Osteoblast (primary cell): ENCODE measurements at regions not wholly inside any gene's neighbourhood (a gene's known extent, or its start where the extent isn't known, plus 50 kb on each side); places are given as distances from the start of the nearest gene placed in this dataset.

ENCODE experiments used
- DNase-seq: peaks from one replicate; pipeline ENCODE4 v3.0.0; 2011; ENCODE audit warnings: low spot score, mixed read lengths; ENCODE audit not compliant: insufficient read length; ENCODE audit errors: missing footprints
- H2AFZ ChIP-seq: 2 replicates; pipeline ENCODE4 v1.6.0; 2011; ENCODE audit warnings: mild to moderate bottlenecking, low read length
- H3K27ac ChIP-seq: 2 replicates; pipeline ENCODE4 v1.5.1; 2011; ENCODE audit warnings: mild to moderate bottlenecking, low read depth, low read length, moderate library complexity
- H3K27me3 ChIP-seq: 2 replicates; pipeline ENCODE4 v1.6.0; 2012; ENCODE audit warnings: mild to moderate bottlenecking, control low read depth, inconsistent platforms, low read length, moderate library complexity; ENCODE audit not compliant: insufficient read depth
- H3K36me3 ChIP-seq: 2 replicates; pipeline ENCODE4 v1.5.1; 2011; ENCODE audit warnings: mild to moderate bottlenecking, low read length, control low read depth, moderate library complexity; ENCODE audit not compliant: insufficient read depth
- H3K4me1 ChIP-seq: 2 replicates; pipeline ENCODE4 v1.5.1; 2011; ENCODE audit warnings: mild to moderate bottlenecking, low read length, control low read depth, moderate library complexity; ENCODE audit not compliant: insufficient read depth
- H3K4me2 ChIP-seq: 2 replicates; pipeline ENCODE4 v1.6.0; 2011; ENCODE audit warnings: mild to moderate bottlenecking, low read length; ENCODE audit not compliant: insufficient read depth
- H3K4me3 ChIP-seq: fragments of 200-600 bp; sonication (generic); 3 replicates; pipeline ENCODE4 v1.5.1; 2012; ENCODE audit warnings: mild to moderate bottlenecking, low read length, inconsistent platforms; ENCODE audit not compliant: insufficient read depth
- H3K79me2 ChIP-seq: 2 replicates; pipeline ENCODE4 v1.6.0; 2012; ENCODE audit warnings: mild to moderate bottlenecking, low read length, control low read depth, inconsistent platforms; ENCODE audit not compliant: insufficient read depth
- H3K9me3 ChIP-seq: 2 replicates; pipeline ENCODE4 v1.5.1; 2011; ENCODE audit warnings: low read depth, low read length, control low read depth
- H4K20me1 ChIP-seq: 2 replicates; pipeline ENCODE4 v1.6.0; 2012; ENCODE audit warnings: mild to moderate bottlenecking, low read length, control low read depth; ENCODE audit not compliant: insufficient read depth
- TF ChIP-seq, protein P1 (sequence below): IDR thresholded peaks from 2 replicates; pipeline ENCODE4 v1.5.1; 2011; ENCODE audit warnings: mild to moderate bottlenecking, low read depth, low read length, moderate library complexity; ENCODE audit errors: extremely low read depth

DNA sequence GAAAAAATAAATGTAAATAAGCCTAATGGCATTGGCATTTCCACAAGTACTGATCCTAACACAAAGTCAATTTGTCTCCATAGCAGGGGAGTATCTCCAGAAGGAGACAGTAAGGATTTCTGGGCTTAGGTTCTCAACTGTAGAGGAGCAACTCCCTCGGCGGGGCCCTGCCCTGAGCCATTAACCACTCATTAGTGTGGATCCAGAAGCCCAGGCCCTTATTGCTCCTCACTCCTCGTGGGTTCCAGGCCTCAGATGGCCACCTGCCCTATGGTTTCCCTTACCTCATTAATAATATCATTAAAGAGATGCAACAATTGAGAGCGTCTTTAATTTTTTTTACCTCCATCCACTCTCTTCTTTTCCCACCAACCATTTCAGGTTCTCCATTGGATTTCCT, 85.3 kb upstream of the CLDN18 start:
- Histone ChIP-seq H3K36me3 (no peaks in the 10 kb centered on the region), H3K79me2 (no peaks in the 10 kb centered on the region), H3K27ac (no peak overlapping the region), H3K27me3 (no peaks in the 10 kb centered on the region), H3K4me3 (no peak overlapping the region), H2AFZ (no peak overlapping the region), H4K20me1 (no peaks in the 10 kb centered on the region), H3K4me1 (no peaks in the 10 kb centered on the region), H3K4me2 (no peak overlapping the region), H3K9me3 (no peaks in the 10 kb centered on the region)
- DNase-seq: no peak
- TF ChIP-seq, protein P1, sequence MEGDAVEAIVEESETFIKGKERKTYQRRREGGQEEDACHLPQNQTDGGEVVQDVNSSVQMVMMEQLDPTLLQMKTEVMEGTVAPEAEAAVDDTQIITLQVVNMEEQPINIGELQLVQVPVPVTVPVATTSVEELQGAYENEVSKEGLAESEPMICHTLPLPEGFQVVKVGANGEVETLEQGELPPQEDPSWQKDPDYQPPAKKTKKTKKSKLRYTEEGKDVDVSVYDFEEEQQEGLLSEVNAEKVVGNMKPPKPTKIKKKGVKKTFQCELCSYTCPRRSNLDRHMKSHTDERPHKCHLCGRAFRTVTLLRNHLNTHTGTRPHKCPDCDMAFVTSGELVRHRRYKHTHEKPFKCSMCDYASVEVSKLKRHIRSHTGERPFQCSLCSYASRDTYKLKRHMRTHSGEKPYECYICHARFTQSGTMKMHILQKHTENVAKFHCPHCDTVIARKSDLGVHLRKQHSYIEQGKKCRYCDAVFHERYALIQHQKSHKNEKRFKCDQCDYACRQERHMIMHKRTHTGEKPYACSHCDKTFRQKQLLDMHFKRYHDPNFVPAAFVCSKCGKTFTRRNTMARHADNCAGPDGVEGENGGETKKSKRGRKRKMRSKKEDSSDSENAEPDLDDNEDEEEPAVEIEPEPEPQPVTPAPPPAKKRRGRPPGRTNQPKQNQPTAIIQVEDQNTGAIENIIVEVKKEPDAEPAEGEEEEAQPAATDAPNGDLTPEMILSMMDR: no peak

DNA sequence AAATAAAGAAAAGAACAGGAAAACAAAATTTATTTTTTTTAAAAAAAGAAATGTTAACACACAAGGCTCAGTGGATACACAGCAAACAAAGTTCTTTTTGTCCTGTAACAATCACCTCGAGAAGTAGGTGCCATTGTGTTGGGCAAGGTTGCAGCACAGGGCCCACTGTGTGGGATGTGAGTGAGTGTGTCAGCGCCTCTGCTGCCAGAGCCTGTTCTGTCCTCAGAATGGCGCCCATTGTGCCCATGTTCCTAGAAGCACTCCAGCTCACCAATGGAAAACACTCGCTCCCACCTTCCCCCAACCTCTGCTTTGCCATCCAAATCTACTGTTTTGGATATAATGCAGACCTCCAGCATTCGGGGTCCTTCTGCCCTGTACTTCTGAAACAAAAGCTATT, 84.9 kb upstream of the CLDN18 start:
- H3K4me2 ChIP-seq: no peak overlapping the region
- H3K36me3 ChIP-seq: no peaks in the 10 kb centered on the region
- H2AFZ ChIP-seq: no peak overlapping the region
- no peaks in the 10 kb centered on the region for H4K20me1 ChIP-seq
- no peaks in the 10 kb centered on the region for H3K4me1 ChIP-seq
- H3K9me3 ChIP-seq: no peaks in the 10 kb centered on the region
- DNase-seq: no peak
- TF ChIP-seq, protein P1: no peak
- H3K27me3 ChIP-seq: no peaks in the 10 kb centered on the region
- no peak overlapping the region for H3K27ac ChIP-seq
- no peaks in the 10 kb centered on the region for H3K79me2 ChIP-seq
- no peak overlapping the region for H3K4me3 ChIP-seq

DNA sequence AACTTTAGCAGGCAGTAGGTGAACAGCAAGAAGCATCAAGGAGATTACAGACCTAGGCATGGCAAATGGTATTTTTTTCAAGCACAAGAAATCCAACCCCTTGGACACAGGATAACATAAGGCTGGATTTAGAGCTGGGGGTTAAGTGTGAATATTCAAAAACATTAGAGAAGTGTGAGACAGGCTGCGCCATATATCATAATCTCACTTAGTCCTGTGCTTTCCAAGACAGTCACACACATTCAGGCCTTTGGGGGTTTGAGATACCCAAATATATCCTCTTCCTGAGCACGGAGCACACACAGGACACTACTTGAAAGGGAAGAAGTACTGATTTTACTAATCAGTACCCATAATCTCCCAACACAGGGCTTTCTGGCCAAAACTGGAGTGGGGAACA, 83.0 kb upstream of the CLDN18 start:
- TF ChIP-seq, protein P1: no peak
- no peak overlapping the region for H2AFZ ChIP-seq
- no peak overlapping the region for H3K27ac ChIP-seq
- H3K36me3 ChIP-seq: no peaks in the 10 kb centered on the region
- no peak overlapping the region for H3K4me3 ChIP-seq
- no peaks in the 10 kb centered on the region for H3K9me3 ChIP-seq
- no peaks in the 10 kb centered on the region for H3K27me3 ChIP-seq
- H3K4me1 ChIP-seq: no peaks in the 10 kb centered on the region
- DNase-seq: no peak
- no peaks in the 10 kb centered on the region for H4K20me1 ChIP-seq
- H3K4me2 ChIP-seq: no peak overlapping the region
- H3K79me2 ChIP-seq: no peaks in the 10 kb centered on the region

DNA sequence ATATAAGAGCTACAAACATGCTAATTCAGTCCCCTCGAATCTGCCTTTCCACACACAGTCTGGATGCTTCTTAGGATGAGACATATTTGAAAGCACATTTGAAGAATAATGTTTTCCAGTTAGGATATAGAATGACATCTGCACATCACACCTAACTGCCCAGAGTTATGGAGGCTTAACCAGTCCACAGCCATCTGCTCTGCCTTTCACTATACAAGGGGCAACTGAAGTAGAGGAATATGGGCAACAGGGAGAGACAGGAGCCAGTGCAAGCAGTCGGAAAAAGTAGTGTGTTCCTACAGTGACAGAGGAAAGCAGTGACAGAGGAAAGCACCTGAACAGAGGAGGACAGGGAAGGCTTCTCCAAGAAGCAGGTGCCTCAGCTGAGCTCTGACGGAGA, 79.0 kb upstream of the CLDN18 start:
- Histone ChIP-seq H3K27me3 (no peaks in the 10 kb centered on the region), H3K27ac (no peak overlapping the region), H3K36me3 (no peaks in the 10 kb centered on the region), H3K4me2 (no peak overlapping the region), H3K4me3 (no peak overlapping the region), H2AFZ (no peak overlapping the region), H3K4me1 (no peaks in the 10 kb centered on the region), H4K20me1 (no peaks in the 10 kb centered on the region), H3K9me3 (no peaks in the 10 kb centered on the region), H3K79me2 (no peaks in the 10 kb centered on the region)
- TF ChIP-seq, protein P1: no peak
- no peak for DNase-seq
